Heart left ventricle (tissue), 13 donors: ENCODE measurements at regions not wholly inside any gene's neighbourhood (a gene's known extent, or its start where the extent isn't known, plus 50 kb on each side); places are given as distances from the start of the nearest gene placed in this dataset.

Experiments used
- CTCF ChIP-seq, 12 donors: fragments of 200-600 bp; sonication (generic) in 4 of 12; IDR thresholded peaks; one replicate each; pipeline versions ENCODE4 v1.5.0 to v1.8.0; 2018 to 2022; ENCODE audit warnings: antibody characterized with exemption in 12 of 12, mild to moderate bottlenecking in 5 of 12
- POLR2A ChIP-seq, 2 donors: fragments of 450-650 bp; IDR thresholded peaks; one replicate each; pipeline ENCODE4 v1.6.1; 2017; ENCODE audit warnings: antibody characterized with exemption in 2 of 2, mild to moderate bottlenecking in 2 of 2, moderate library complexity in 2 of 2
- donor health status: ischemic (EF 13 %, LVEDD 7.1; RV severe dilation, severe dysfunction).
- donor health status: DM: no; HTN: yes; CAD: no.
- donor health status: DM: no; HTN: no; CAD: no.
- donor health status: ischemic (EF 25% LVEDD 6.9; RV normal size, moderate dysfunction).
- donor health status: ischemic (EF 25% LVEDD 5.7; RV mildly dilated, moderate dysfunction).
- donor health status: ischemic (EF 35%, LVEDD 5.7; RV mildly dilated, moderate dysfunction).
- donor health status: nonischemic (EF 11% LVEDD 7.7; RV severe dilation, severe dysfunction).
- donor health status: DM: yes; HTN: yes; CAD: no.
- donor health status: PGD.
- donor health status: ischemic (EF 29% LVEDD 5.4; RV normal size, mild dysfunction).
- donor health status: nonischemic (EF 23%, LVEDD 6.1; RV moderate dilation, normal function).

DNA sequence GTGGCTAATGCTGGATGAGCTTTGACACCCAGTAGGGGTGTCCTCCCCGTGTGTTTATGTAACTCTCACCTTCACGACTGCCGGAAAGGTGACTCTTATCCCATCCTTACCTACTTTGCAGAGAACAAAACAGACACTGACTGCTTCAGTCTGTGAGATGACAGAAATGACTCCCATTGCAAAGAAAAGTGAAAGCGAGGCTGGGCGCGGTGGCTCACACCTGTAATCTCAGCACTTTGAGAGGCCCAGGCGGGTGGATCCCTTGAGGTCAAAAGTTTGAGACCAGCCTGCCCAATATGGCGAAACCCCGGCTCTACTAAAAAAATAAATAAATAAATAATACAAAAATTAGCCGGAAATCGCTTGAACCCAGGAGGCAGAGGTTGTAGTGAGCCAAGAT, 106.4 kb upstream of the ANO1 start:
- no peak for TF ChIP-seq CTCF (IDR thresholded peaks at IDR 0.05)
- no peak for TF ChIP-seq POLR2A (IDR thresholded peaks at IDR 0.05)
